CD14-positive monocyte (primary cell): ENCODE measurements at regions not wholly inside any gene's neighbourhood (a gene's known extent, or its start where the extent isn't known, plus 50 kb on each side); places are given as distances from the start of the nearest gene placed in this dataset.

Experiments used
- DNase-seq, 3 donors: peaks; one replicate each; pipeline ENCODE4 v3.0.0-alpha.2; 2011 to 2022
- H2AFZ ChIP-seq: 2 replicates; pipeline ENCODE4 v1.6.0; 2012; ENCODE audit warnings: mild to moderate bottlenecking, low read depth, low read length, inconsistent platforms; ENCODE audit not compliant: insufficient read depth, poor library complexity, severe bottlenecking
- H3K27ac ChIP-seq, 2 donors: 1 replicate in 1 of 2; 2 replicates in 1 of 2; pipeline ENCODE4 v1.5.1; 2012 to 2013; ENCODE audit warnings: low read length in 2 of 2, control low read depth in 1 of 2, inconsistent platforms in 1 of 2, low read depth in 1 of 2, mild to moderate bottlenecking in 1 of 2
- H3K27me3 ChIP-seq, 2 donors: one replicate each; pipeline versions ENCODE4 v1.6.0 to v1.6.1; 2011 to 2013; ENCODE audit warnings: low read length in 2 of 2; ENCODE audit not compliant: control insufficient read depth in 2 of 2, insufficient read depth in 2 of 2
- H3K36me3 ChIP-seq, 2 donors: replicated peaks in 1 of 2; 1 replicate in 1 of 2; 2 replicates in 1 of 2; pipeline versions ENCODE4 v1.5.1 to v1.6.1; 2012 to 2013; ENCODE audit warnings: low read length in 2 of 2, control low read depth in 1 of 2, inconsistent platforms in 1 of 2, mild to moderate bottlenecking in 1 of 2; ENCODE audit not compliant: insufficient read depth in 2 of 2, control insufficient read depth in 1 of 2
- H3K4me1 ChIP-seq, 2 donors: 1 replicate in 1 of 2; 2 replicates in 1 of 2; pipeline versions ENCODE4 v1.5.1 to v1.6.1; 2012 to 2013; ENCODE audit warnings: low read length in 2 of 2, control low read depth in 1 of 2, inconsistent platforms in 1 of 2, mild to moderate bottlenecking in 1 of 2, moderate library complexity in 1 of 2; ENCODE audit not compliant: insufficient read depth in 2 of 2, control insufficient read depth in 1 of 2
- H3K4me2 ChIP-seq: replicated peaks from 2 replicates; pipeline ENCODE3; 2012; ENCODE audit warnings: low read length, moderate library complexity, mild to moderate bottlenecking; ENCODE audit not compliant: poor library complexity, severe bottlenecking; ENCODE audit errors: extremely low read depth
- H3K4me3 ChIP-seq, 3 experiments: fragments of 200-600 bp in 1 of 3; sonication (generic) in 1 of 3; replicated peaks in 1 of 3; 1 replicate in 2 of 3; 2 replicates in 1 of 3; pipeline ENCODE4 v1.5.1; 2011 to 2013; ENCODE audit warnings: low read length in 3 of 3, mild to moderate bottlenecking in 3 of 3, control low read depth in 2 of 3, low read depth in 2 of 3, inconsistent platforms in 1 of 3, moderate library complexity in 1 of 3
- H3K79me2 ChIP-seq: 2 replicates; pipeline ENCODE4 v1.6.0; 2012; ENCODE audit warnings: mild to moderate bottlenecking, control low read depth, inconsistent platforms, low read length, moderate library complexity; ENCODE audit not compliant: insufficient read depth
- H3K9ac ChIP-seq: 2 replicates; pipeline ENCODE4 v1.6.0; 2017; ENCODE audit warnings: low read length, mild to moderate bottlenecking; ENCODE audit not compliant: insufficient read depth, poor library complexity, severe bottlenecking
- H3K9me3 ChIP-seq, 2 donors: replicated peaks in 1 of 2; 1 replicate in 1 of 2; 2 replicates in 1 of 2; pipeline versions ENCODE4 v1.5.1 to v1.6.1; 2012 to 2013; ENCODE audit warnings: low read length in 2 of 2, control low read depth in 1 of 2; ENCODE audit not compliant: control insufficient read depth in 1 of 2, insufficient read depth in 1 of 2
- H4K20me1 ChIP-seq: 2 replicates; pipeline ENCODE4 v1.6.0; 2012; ENCODE audit warnings: mild to moderate bottlenecking, low read length, control low read depth, moderate library complexity; ENCODE audit not compliant: insufficient read depth
- H3K27ac Mint-ChIP-seq, 7 donors: one replicate each; pipeline ENCODE4 v1.8.0; 2020; ENCODE audit warnings: mild to moderate bottlenecking in 7 of 7, mixed read lengths in 7 of 7, moderate library complexity in 6 of 7, inconsistent platforms in 2 of 7
- H3K27me3 Mint-ChIP-seq, 3 donors: one replicate each; pipeline ENCODE4 v1.8.0; 2021 to 2022; ENCODE audit warnings: low read depth in 3 of 3, mild to moderate bottlenecking in 3 of 3, mixed read lengths in 3 of 3, moderate library complexity in 3 of 3, inconsistent platforms in 1 of 3
- H3K36me3 Mint-ChIP-seq, 2 donors: one replicate each; pipeline ENCODE4 v1.8.0; 2020; ENCODE audit warnings: mixed read lengths in 2 of 2, inconsistent platforms in 1 of 2, mild to moderate bottlenecking in 1 of 2
- H3K4me1 Mint-ChIP-seq: one replicate; pipeline ENCODE4 v1.8.0; 2020; ENCODE audit warnings: mild to moderate bottlenecking, mixed read lengths
- H3K4me3 Mint-ChIP-seq, 2 donors: one replicate each; pipeline ENCODE4 v1.8.0; 2020; ENCODE audit warnings: mild to moderate bottlenecking in 2 of 2, mixed read lengths in 2 of 2, moderate library complexity in 1 of 2
- H3K9me3 Mint-ChIP-seq, 7 donors: one replicate each; pipeline ENCODE4 v1.8.0; 2020 to 2022; ENCODE audit warnings: mixed read lengths in 7 of 7, mild to moderate bottlenecking in 6 of 7, moderate library complexity in 6 of 7, inconsistent platforms in 2 of 7
- CTCF ChIP-seq: fragments of 200-600 bp; IDR thresholded peaks from one replicate; pipeline ENCODE4 v1.8.0; 2022; ENCODE audit warnings: antibody characterized with exemption, mild to moderate bottlenecking
- WGBS: methylation state at CpG from one replicate; pipeline ENCODE4 v1.1.5; 2013; ENCODE audit warnings: missing lambda C conversion rate; ENCODE audit not compliant: insufficient coverage; 5-methylcytosine and 5-hydroxymethylcytosine counted together
- intact Hi-C, 2 donors: fragments of 100-400 bp; cut with micrococcal nuclease; formaldehyde crosslinking; loops; one replicate each; pipeline versions ENCODE4 v1.15.0 to v1.15.1; 2023

GRCh38 chr2:147479358-147479757, 365.5 kb upstream of the ACVR2A start:
- 92% methylated on average over 4 of the region's 4 CpGs for WGBS

GRCh38 chr2:147473075-147473474, 371.8 kb upstream of the ACVR2A start:
- Histone ChIP-seq H2AFZ (no peak overlapping the region), H3K4me1 (no peaks in the 10 kb centered on the region), H3K4me2 (no peak overlapping the region), H3K9me3 (no peaks in the 10 kb centered on the region), H4K20me1 (no peaks in the 10 kb centered on the region), H3K4me3 (no peak overlapping the region), H3K27ac (no peak overlapping the region), H3K79me2 (no peaks in the 10 kb centered on the region), H3K27me3 (no peaks in the 10 kb centered on the region), H3K9ac (no peak overlapping the region), H3K36me3 (no peaks in the 10 kb centered on the region)
- Mint-ChIP-seq H3K4me3 (no peak overlapping the region), H3K9me3 (peaks cover 0 to 5% (median 0%) of the 10 kb centered on the region in 7 donors), H3K4me1 (no peaks in the 10 kb centered on the region), H3K36me3 (no peaks in the 10 kb centered on the region), H3K27ac (no peak overlapping the region), H3K27me3 (peaks cover 0 to 3% (median 1%) of the 10 kb centered on the region in 3 donors)
- intact Hi-C loops = no loop called here
- DNase-seq = no peak
- TF ChIP-seq CTCF = no peak

More at GRCh38 chr2:147479358-147479757, 365.5 kb upstream of the ACVR2A start:
- Histone ChIP-seq H3K79me2 (no peaks in the 10 kb centered on the region), H3K9me3 (no peaks in the 10 kb centered on the region), H3K36me3 (no peaks in the 10 kb centered on the region), H2AFZ (no peak overlapping the region), H3K4me3 (no peak overlapping the region), H3K27ac (no peak overlapping the region), H4K20me1 (no peaks in the 10 kb centered on the region), H3K4me2 (no peak overlapping the region), H3K4me1 (no peaks in the 10 kb centered on the region), H3K9ac (no peak overlapping the region), H3K27me3 (no peaks in the 10 kb centered on the region)
- Mint-ChIP-seq H3K36me3 (no peaks in the 10 kb centered on the region), H3K4me3 (no peak overlapping the region), H3K9me3 (peaks cover 0 to 7% (median 0%) of the 10 kb centered on the region in 7 donors), H3K4me1 (no peaks in the 10 kb centered on the region), H3K27me3 (peaks cover 0 to 1% (median 0%) of the 10 kb centered on the region in 3 donors), H3K27ac (no peak overlapping the region)
- intact Hi-C loops = no loop called here
- no peak for TF ChIP-seq CTCF
- no peak for DNase-seq
